HL-60 (cell line): ENCODE measurements at regions not wholly inside any gene's neighbourhood (a gene's known extent, or its start where the extent isn't known, plus 50 kb on each side); places are given as distances from the start of the nearest gene placed in this dataset.

Experiments
- POLR2AphosphoS5 ChIP-seq: IDR thresholded peaks from 2 replicates; pipeline ENCODE4 v1.6.1; 2012; ENCODE audit warnings: low read depth
- TF ChIP-seq, protein P1 (sequence below): IDR thresholded peaks from one replicate; pipeline ENCODE4 v1.5.1; 2011; ENCODE audit warnings: low read length, control low read depth, inconsistent platforms; ENCODE audit not compliant: insufficient read depth
- TF ChIP-seq, protein P2 (sequence below): IDR thresholded peaks from 2 replicates; pipeline ENCODE4 v1.6.1; 2012; ENCODE audit warnings: low read depth; ENCODE audit not compliant: insufficient replicate concordance

DNA sequence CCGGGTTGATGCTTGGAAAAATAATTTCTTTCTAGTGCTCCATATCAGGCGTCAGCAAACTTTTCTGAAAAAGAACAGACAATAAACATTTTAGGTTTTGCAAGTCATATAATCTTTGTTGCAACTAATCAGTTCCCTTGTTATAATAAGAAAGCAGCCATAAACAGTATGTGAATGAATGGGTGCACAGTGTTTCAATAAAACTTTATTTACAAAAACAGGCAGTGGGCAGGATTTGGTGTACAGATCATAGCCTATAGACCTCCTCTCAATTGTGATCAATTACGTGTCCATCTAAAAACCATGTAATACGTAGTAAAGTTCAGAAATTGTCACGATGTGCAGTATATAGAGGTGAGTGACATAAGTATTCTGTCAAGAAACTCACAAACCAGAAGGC lies 143.4 kb downstream of the AREG start:
- TF ChIP-seq, protein P1, sequence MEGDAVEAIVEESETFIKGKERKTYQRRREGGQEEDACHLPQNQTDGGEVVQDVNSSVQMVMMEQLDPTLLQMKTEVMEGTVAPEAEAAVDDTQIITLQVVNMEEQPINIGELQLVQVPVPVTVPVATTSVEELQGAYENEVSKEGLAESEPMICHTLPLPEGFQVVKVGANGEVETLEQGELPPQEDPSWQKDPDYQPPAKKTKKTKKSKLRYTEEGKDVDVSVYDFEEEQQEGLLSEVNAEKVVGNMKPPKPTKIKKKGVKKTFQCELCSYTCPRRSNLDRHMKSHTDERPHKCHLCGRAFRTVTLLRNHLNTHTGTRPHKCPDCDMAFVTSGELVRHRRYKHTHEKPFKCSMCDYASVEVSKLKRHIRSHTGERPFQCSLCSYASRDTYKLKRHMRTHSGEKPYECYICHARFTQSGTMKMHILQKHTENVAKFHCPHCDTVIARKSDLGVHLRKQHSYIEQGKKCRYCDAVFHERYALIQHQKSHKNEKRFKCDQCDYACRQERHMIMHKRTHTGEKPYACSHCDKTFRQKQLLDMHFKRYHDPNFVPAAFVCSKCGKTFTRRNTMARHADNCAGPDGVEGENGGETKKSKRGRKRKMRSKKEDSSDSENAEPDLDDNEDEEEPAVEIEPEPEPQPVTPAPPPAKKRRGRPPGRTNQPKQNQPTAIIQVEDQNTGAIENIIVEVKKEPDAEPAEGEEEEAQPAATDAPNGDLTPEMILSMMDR = no peak
- TF ChIP-seq POLR2AphosphoS5 = no peak
- TF ChIP-seq, protein P2, sequence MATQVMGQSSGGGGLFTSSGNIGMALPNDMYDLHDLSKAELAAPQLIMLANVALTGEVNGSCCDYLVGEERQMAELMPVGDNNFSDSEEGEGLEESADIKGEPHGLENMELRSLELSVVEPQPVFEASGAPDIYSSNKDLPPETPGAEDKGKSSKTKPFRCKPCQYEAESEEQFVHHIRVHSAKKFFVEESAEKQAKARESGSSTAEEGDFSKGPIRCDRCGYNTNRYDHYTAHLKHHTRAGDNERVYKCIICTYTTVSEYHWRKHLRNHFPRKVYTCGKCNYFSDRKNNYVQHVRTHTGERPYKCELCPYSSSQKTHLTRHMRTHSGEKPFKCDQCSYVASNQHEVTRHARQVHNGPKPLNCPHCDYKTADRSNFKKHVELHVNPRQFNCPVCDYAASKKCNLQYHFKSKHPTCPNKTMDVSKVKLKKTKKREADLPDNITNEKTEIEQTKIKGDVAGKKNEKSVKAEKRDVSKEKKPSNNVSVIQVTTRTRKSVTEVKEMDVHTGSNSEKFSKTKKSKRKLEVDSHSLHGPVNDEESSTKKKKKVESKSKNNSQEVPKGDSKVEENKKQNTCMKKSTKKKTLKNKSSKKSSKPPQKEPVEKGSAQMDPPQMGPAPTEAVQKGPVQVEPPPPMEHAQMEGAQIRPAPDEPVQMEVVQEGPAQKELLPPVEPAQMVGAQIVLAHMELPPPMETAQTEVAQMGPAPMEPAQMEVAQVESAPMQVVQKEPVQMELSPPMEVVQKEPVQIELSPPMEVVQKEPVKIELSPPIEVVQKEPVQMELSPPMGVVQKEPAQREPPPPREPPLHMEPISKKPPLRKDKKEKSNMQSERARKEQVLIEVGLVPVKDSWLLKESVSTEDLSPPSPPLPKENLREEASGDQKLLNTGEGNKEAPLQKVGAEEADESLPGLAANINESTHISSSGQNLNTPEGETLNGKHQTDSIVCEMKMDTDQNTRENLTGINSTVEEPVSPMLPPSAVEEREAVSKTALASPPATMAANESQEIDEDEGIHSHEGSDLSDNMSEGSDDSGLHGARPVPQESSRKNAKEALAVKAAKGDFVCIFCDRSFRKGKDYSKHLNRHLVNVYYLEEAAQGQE = no peak
